Stimulated activated CD8-positive, alpha-beta memory T cell treated with anti-CD3 and anti-CD28 coated beads, Interleukin-15, amount 100 ng/mL, for 48 hours (primary cell): ENCODE measurements at regions not wholly inside any gene's neighbourhood (a gene's known extent, or its start where the extent isn't known, plus 50 kb on each side); places are given as distances from the start of the nearest gene placed in this dataset.
"Not testable (repeated sequence)": the region's sequence is repeated elsewhere in the genome, so short reads cannot be mapped to it uniquely, and the experiment has no call there.

Experiments used
- DNase-seq, 2 donors: peaks; one replicate each; pipeline ENCODE4 v3.0.0-alpha.2; 2020; ENCODE audit warnings: low read depth in 2 of 2

GRCh38 chr17:26936645-26937044 lies 357.3 kb upstream of the WSB1 start:
- not testable (repeated sequence) for DNase-seq

GRCh38 chr17:26937750-26938322 lies 356.1 kb upstream of the WSB1 start:
- DNase-seq, result not testable (repeated sequence)

- DNase-seq, result not testable (repeated sequence)
Measured at GRCh38 chr17:26939755-26940154, 354.2 kb upstream of the WSB1 start.

- not testable (repeated sequence) for DNase-seq
Measured at GRCh38 chr17:26940587-26940986, 353.3 kb upstream of the WSB1 start.

- no peak for DNase-seq
Measured at GRCh38 chr17:26962255-26963162, 331.4 kb upstream of the WSB1 start.

GRCh38 chr17:26963163-26963503 lies 330.8 kb upstream of the WSB1 start:
- no peak for DNase-seq

- DNase-seq, result not testable (repeated sequence)
Measured at GRCh38 chr17:26965898-26966624, 327.9 kb upstream of the WSB1 start.

GRCh38 chr17:26966625-26967179 lies 327.2 kb upstream of the WSB1 start:
- DNase-seq, result not testable (repeated sequence)

GRCh38 chr17:26981845-26982425 lies 312.0 kb upstream of the WSB1 start:
- not testable (repeated sequence) for DNase-seq

- not testable (repeated sequence) for DNase-seq
Measured at GRCh38 chr17:26982563-26982962, 311.4 kb upstream of the WSB1 start.

- not testable (repeated sequence) for DNase-seq
Measured at GRCh38 chr17:26987851-26988250, 306.1 kb upstream of the WSB1 start.

GRCh38 chr17:26994648-26995047 lies 299.3 kb upstream of the WSB1 start:
- not testable (repeated sequence) for DNase-seq

- not testable (repeated sequence) for DNase-seq
Measured at GRCh38 chr17:26996146-26996916, 297.6 kb upstream of the WSB1 start.

GRCh38 chr17:27007734-27008531 lies 286.0 kb upstream of the WSB1 start:
- not testable (repeated sequence) for DNase-seq

- no peak for DNase-seq
Measured at GRCh38 chr17:27009087-27009486, 284.8 kb upstream of the WSB1 start.

- DNase-seq, result not testable (repeated sequence)
Measured at GRCh38 chr17:27010138-27010537, 283.8 kb upstream of the WSB1 start.

- not testable (repeated sequence) for DNase-seq
Measured at GRCh38 chr17:27030552-27030951, 263.4 kb upstream of the WSB1 start.

- DNase-seq, result no peak
Measured at GRCh38 chr17:27038676-27039075, 255.2 kb upstream of the WSB1 start.

- not testable (repeated sequence) for DNase-seq
Measured at GRCh38 chr17:27045039-27045438, 248.9 kb upstream of the WSB1 start.
